ENCODE measurements at regions not wholly inside any gene's neighbourhood (a gene's known extent, or its start where the extent isn't known, plus 50 kb on each side); places are given as distances from the start of the nearest gene placed in this dataset.

DNA sequence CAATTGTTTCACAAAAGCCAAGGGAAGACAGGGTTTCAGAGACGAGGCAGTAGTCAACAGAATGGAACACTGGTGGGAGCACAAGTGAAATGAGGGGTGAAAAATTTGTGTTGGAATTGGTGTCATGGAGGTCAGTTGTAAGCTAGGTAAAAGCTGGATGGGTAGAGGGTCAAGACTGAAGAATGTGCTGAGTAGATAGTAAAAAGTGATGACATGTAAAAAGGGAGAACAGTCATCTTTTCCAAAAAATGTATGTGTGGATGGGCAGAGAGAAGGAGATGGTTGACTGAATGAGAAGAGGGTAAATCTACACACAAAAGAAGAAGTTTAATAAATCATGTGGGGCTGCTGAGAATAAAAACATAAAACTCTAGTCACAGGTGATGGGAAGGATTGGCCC lies 92.7 kb upstream of the COL3A1 start:
- Histone ChIP-seq H3K4me3 (ENCODE audit: low read depth, low read length, poor library complexity, severe bottlenecking) (no peak overlapping the region), H3K9me3 (ENCODE audit: low read depth, low read length, poor library complexity, severe bottlenecking) (no peaks in the 10 kb centered on the region), H3K27ac (ENCODE audit: low read depth, low read length, poor library complexity, severe bottlenecking) (no peak overlapping the region), H3K4me1 (ENCODE audit: insufficient read depth, low read length, poor library complexity, severe bottlenecking) (no peaks in the 10 kb centered on the region), H3K27me3 (replicated peaks; ENCODE audit: insufficient read depth, low read depth, low read length, poor library complexity) (no peaks in the 10 kb centered on the region), H3K36me3 (ENCODE audit: insufficient read depth, low read length, poor library complexity, severe bottlenecking) (no peaks in the 10 kb centered on the region)
- POLR2A ChIA-PET (ENCODE audit: low non-redundant PET), result no interaction called here
- no peak for DNase-seq (ENCODE audit: low spot score)
- CTCF ChIA-PET, result no interaction called here
- TF ChIP-seq EZH2 (IDR thresholded peaks at IDR 0.05; ENCODE audit: borderline replicate concordance, low read depth, low read length, poor library complexity, severe bottlenecking), result no peak
- TF ChIP-seq, protein P1, sequence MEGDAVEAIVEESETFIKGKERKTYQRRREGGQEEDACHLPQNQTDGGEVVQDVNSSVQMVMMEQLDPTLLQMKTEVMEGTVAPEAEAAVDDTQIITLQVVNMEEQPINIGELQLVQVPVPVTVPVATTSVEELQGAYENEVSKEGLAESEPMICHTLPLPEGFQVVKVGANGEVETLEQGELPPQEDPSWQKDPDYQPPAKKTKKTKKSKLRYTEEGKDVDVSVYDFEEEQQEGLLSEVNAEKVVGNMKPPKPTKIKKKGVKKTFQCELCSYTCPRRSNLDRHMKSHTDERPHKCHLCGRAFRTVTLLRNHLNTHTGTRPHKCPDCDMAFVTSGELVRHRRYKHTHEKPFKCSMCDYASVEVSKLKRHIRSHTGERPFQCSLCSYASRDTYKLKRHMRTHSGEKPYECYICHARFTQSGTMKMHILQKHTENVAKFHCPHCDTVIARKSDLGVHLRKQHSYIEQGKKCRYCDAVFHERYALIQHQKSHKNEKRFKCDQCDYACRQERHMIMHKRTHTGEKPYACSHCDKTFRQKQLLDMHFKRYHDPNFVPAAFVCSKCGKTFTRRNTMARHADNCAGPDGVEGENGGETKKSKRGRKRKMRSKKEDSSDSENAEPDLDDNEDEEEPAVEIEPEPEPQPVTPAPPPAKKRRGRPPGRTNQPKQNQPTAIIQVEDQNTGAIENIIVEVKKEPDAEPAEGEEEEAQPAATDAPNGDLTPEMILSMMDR (conservative IDR thresholded peaks at IDR 0.05; ENCODE audit: low read depth, low read length), result no peak
- no TSS peak for BruUV-seq (replicated peaks)
- intact Hi-C loops (cut with micrococcal nuclease; ENCODE audit: unreplicated experiment), result no loop called here

DNA sequence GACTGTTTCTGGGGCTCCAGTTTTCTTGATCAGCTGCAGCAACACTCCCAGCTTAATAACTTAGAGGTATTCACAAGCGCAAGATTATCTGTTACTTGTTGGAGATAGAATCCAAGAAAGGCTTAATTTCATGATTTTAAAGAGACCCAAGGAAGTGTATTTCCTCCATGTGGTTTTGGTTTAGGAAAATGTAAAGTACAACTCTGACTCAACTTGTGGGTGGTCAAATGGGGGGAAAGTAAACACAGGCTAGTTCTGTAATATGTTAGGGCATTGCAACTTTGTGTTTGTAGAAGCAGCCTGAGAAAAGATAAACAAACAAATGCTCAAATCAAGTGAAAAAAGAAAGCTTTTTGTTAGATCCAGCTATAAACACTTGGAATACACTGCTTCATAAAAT lies 90.1 kb upstream of the COL3A1 start:
- H3K4me1 ChIP-seq (ENCODE audit: insufficient read depth, low read length, poor library complexity, severe bottlenecking), result no peaks in the 10 kb centered on the region
- H3K27me3 ChIP-seq (replicated peaks; ENCODE audit: insufficient read depth, low read depth, low read length, poor library complexity), result no peaks in the 10 kb centered on the region
- BruUV-seq (replicated peaks), result no TSS peak
- no peak overlapping the region for H3K27ac ChIP-seq (ENCODE audit: low read depth, low read length, poor library complexity, severe bottlenecking)
- intact Hi-C loops (cut with micrococcal nuclease; ENCODE audit: unreplicated experiment), result no loop called here
- CTCF ChIA-PET, result no interaction called here
- TF ChIP-seq, protein P1 (conservative IDR thresholded peaks at IDR 0.05; ENCODE audit: low read depth, low read length), result no peak
- no peak for TF ChIP-seq EZH2 (IDR thresholded peaks at IDR 0.05; ENCODE audit: borderline replicate concordance, low read depth, low read length, poor library complexity, severe bottlenecking)
- no peaks in the 10 kb centered on the region for H3K36me3 ChIP-seq (ENCODE audit: insufficient read depth, low read length, poor library complexity, severe bottlenecking)
- POLR2A ChIA-PET (ENCODE audit: low non-redundant PET), result no interaction called here
- no peak overlapping the region for H3K4me3 ChIP-seq (ENCODE audit: low read depth, low read length, poor library complexity, severe bottlenecking)
- no peaks in the 10 kb centered on the region for H3K9me3 ChIP-seq (ENCODE audit: low read depth, low read length, poor library complexity, severe bottlenecking)
- no peak for DNase-seq (ENCODE audit: low spot score)

DNA sequence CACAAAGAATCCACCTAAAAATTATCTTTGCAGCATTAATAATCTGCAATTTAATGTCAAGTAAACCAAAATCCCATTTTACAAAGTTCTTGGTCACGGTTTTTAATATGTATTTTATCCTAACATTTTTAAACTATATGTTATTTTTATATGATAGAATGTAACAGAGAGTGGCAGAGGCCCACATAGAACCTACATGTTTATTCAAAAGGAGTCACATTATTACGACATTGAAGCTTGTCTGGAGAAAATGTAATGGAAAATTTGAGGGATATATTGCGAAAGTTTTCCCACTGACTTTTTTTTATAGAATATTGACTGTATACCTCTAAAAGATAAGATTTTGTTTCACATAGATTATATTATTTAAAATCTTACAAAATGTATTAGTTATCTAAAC lies 89.7 kb upstream of the COL3A1 start:
- H3K27ac ChIP-seq (ENCODE audit: low read depth, low read length, poor library complexity, severe bottlenecking), result no peak overlapping the region
- H3K4me1 ChIP-seq (ENCODE audit: insufficient read depth, low read length, poor library complexity, severe bottlenecking), result no peaks in the 10 kb centered on the region
- ChIA-PET POLR2A (ENCODE audit: low non-redundant PET) (no interaction called here), CTCF (no interaction called here)
- TF ChIP-seq EZH2 (IDR thresholded peaks at IDR 0.05; ENCODE audit: borderline replicate concordance, low read depth, low read length, poor library complexity, severe bottlenecking), result no peak
- TF ChIP-seq, protein P1 (conservative IDR thresholded peaks at IDR 0.05; ENCODE audit: low read depth, low read length), result no peak
- H3K9me3 ChIP-seq (ENCODE audit: low read depth, low read length, poor library complexity, severe bottlenecking), result no peaks in the 10 kb centered on the region
- H3K27me3 ChIP-seq (replicated peaks; ENCODE audit: insufficient read depth, low read depth, low read length, poor library complexity), result no peaks in the 10 kb centered on the region
- BruUV-seq (replicated peaks), result no TSS peak
- intact Hi-C loops (cut with micrococcal nuclease; ENCODE audit: unreplicated experiment), result no loop called here
- H3K36me3 ChIP-seq (ENCODE audit: insufficient read depth, low read length, poor library complexity, severe bottlenecking), result no peaks in the 10 kb centered on the region
- no peak for DNase-seq (ENCODE audit: low spot score)
- H3K4me3 ChIP-seq (ENCODE audit: low read depth, low read length, poor library complexity, severe bottlenecking), result no peak overlapping the region

All from A673 (cell line).